Osteocyte (in vitro differentiated cells): ENCODE measurements at regions not wholly inside any gene's neighbourhood (a gene's known extent, or its start where the extent isn't known, plus 50 kb on each side); places are given as distances from the start of the nearest gene placed in this dataset.
"Not testable (repeated sequence)": the region's sequence is repeated elsewhere in the genome, so short reads cannot be mapped to it uniquely, and the experiment has no call there.

Experiments used
- DNase-seq: peaks from one replicate; pipeline ENCODE4 v3.0.0; 2021; ENCODE audit warnings: mixed read lengths; ENCODE audit not compliant: unreplicated experiment; ENCODE audit errors: extremely low spot score
- H3K27ac Mint-ChIP-seq: one replicate; pipeline ENCODE4 v1.8.0; 2021; ENCODE audit warnings: mild to moderate bottlenecking, mixed read lengths; ENCODE audit not compliant: unreplicated experiment
- H3K27me3 Mint-ChIP-seq: one replicate; pipeline ENCODE4 v1.8.0; 2021; ENCODE audit warnings: mixed read lengths; ENCODE audit not compliant: unreplicated experiment
- H3K36me3 Mint-ChIP-seq: one replicate; pipeline ENCODE4 v1.8.0; 2021; ENCODE audit warnings: mixed read lengths; ENCODE audit not compliant: unreplicated experiment
- H3K4me1 Mint-ChIP-seq: one replicate; pipeline ENCODE4 v1.8.0; 2021; ENCODE audit warnings: mixed read lengths; ENCODE audit not compliant: unreplicated experiment
- H3K4me3 Mint-ChIP-seq: one replicate; pipeline ENCODE4 v1.8.0; 2021; ENCODE audit warnings: mild to moderate bottlenecking, moderate library complexity, mixed read lengths; ENCODE audit not compliant: unreplicated experiment
- H3K9me3 Mint-ChIP-seq: one replicate; pipeline ENCODE4 v1.8.0; 2021; ENCODE audit warnings: mixed read lengths; ENCODE audit not compliant: unreplicated experiment
- CTCF ChIP-seq: fragments of 200-600 bp; sonication (generic); IDR thresholded peaks from 2 replicates; pipeline ENCODE4 v1.5.0; 2021; ENCODE audit warnings: antibody characterized with exemption, mild to moderate bottlenecking, moderate library complexity

GRCh38 chr6:66103954-66104353 lies 396.9 kb upstream of the EYS start:
- DNase-seq, result no peak
- Mint-ChIP-seq H3K27ac (no peak overlapping the region), H3K4me3 (no peak overlapping the region), H3K36me3 (no peaks in the 10 kb centered on the region), H3K27me3 (no peaks in the 10 kb centered on the region), H3K9me3 (peaks cover 32% of the 10 kb centered on the region), H3K4me1 (no peaks in the 10 kb centered on the region)
- TF ChIP-seq CTCF, result no peak

- no peak for DNase-seq
- Mint-ChIP-seq H3K27me3 (no peaks in the 10 kb centered on the region), H3K36me3 (no peaks in the 10 kb centered on the region), H3K27ac (no peak overlapping the region), H3K4me3 (no peak overlapping the region), H3K9me3 (peaks cover 34% of the 10 kb centered on the region), H3K4me1 (no peaks in the 10 kb centered on the region)
- TF ChIP-seq CTCF, result no peak
These were observed 396.3 kb upstream of the EYS start for GRCh38 chr6:66103354-66103753.

GRCh38 chr6:66096679-66097078 lies 389.7 kb upstream of the EYS start:
- no peak for TF ChIP-seq CTCF
- Mint-ChIP-seq H3K27ac (no peak overlapping the region), H3K4me1 (no peaks in the 10 kb centered on the region), H3K4me3 (no peak overlapping the region), H3K27me3 (no peaks in the 10 kb centered on the region), H3K9me3 (peaks cover 25% of the 10 kb centered on the region), H3K36me3 (no peaks in the 10 kb centered on the region)
- no peak for DNase-seq

- DNase-seq, result no peak
- TF ChIP-seq CTCF, result no peak
- H3K27me3 Mint-ChIP-seq, result no peaks in the 10 kb centered on the region
- H3K36me3 Mint-ChIP-seq, result no peaks in the 10 kb centered on the region
- H3K4me3 Mint-ChIP-seq, result no peak overlapping the region
- H3K27ac Mint-ChIP-seq, result no peak overlapping the region
- peaks cover 30% of the 10 kb centered on the region for H3K9me3 Mint-ChIP-seq
- H3K4me1 Mint-ChIP-seq, result no peaks in the 10 kb centered on the region
These were observed 387.6 kb upstream of the EYS start for GRCh38 chr6:66094615-66095014.

GRCh38 chr6:66092306-66092705 lies 385.3 kb upstream of the EYS start:
- H3K4me3 Mint-ChIP-seq, H3K27me3 Mint-ChIP-seq, H3K4me1 Mint-ChIP-seq: not testable (repeated sequence)

GRCh38 chr6:66086532-66086931 lies 379.5 kb upstream of the EYS start:
- H3K4me3 Mint-ChIP-seq, result no peak overlapping the region
- H3K4me1 Mint-ChIP-seq, result no peaks in the 10 kb centered on the region
- H3K9me3 Mint-ChIP-seq, result peaks cover 65% of the 10 kb centered on the region

More at GRCh38 chr6:66092306-66092705, 385.3 kb upstream of the EYS start:
- H3K36me3 Mint-ChIP-seq, H3K27ac Mint-ChIP-seq, DNase-seq: not testable (repeated sequence)
- H3K9me3 Mint-ChIP-seq, result peaks cover 40% of the 10 kb centered on the region

More at GRCh38 chr6:66086532-66086931, 379.5 kb upstream of the EYS start:
- H3K27me3 Mint-ChIP-seq, result no peaks in the 10 kb centered on the region
- no peak for TF ChIP-seq CTCF
- no peaks in the 10 kb centered on the region for H3K36me3 Mint-ChIP-seq
- no peak overlapping the region for H3K27ac Mint-ChIP-seq
- no peak for DNase-seq
